ENCODE measurements at regions not wholly inside any gene's neighbourhood (a gene's known extent, or its start where the extent isn't known, plus 50 kb on each side); places are given as distances from the start of the nearest gene placed in this dataset.

DNA sequence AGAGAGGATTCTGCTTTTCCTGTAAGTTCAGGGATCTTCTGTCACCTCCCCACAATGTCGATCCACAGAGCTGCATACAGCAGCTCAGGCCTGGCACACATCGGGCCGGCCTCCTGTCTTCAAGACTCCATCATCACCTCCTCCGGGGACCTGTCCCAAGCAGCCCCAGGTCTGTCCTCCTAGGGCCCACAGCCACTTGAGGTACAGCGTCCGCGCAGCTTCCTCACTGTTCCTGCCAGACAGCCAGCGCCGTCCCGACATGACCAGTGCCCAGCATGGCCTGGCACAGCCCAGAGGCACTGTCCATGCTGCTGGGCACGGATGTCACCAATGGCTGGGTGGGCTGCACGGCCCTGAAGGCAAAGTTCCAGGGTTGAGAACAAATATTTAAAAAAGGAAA, 101.6 kb downstream of the DLL1 start:
- TF ChIP-seq POLR2AphosphoS5 (IDR thresholded peaks at IDR 0.05) (no peak), CTCF (IDR thresholded peaks at IDR 0.05) (no peak), POLR2A (IDR thresholded peaks at IDR 0.05) (no peak), EP300 (IDR thresholded peaks at IDR 0.05) (no peak)

Measured in upper lobe of left lung (tissue), 4 donors.